A673 (cell line): ENCODE measurements at regions not wholly inside any gene's neighbourhood (a gene's known extent, or its start where the extent isn't known, plus 50 kb on each side); places are given as distances from the start of the nearest gene placed in this dataset.

Experiments used
- BruUV-seq: library from RNA; stranded (reverse); fragments of 400-500 nt; replicated peaks from 2 replicates; lab custom pipeline; 2021; lab: Mats Ljungman, UMichigan
- CTCF ChIA-PET: fragments of 300-600 bp; sonication (Branson Sonifier 250); formaldehyde crosslinking; loops from one replicate; lab custom pipeline; 2022; ENCODE audit warnings: antibody characterized with exemption; lab: Charles Lee
- POLR2A ChIA-PET: fragments of 300-600 bp; sonication (Branson Sonifier 250); formaldehyde crosslinking; loops from one replicate; lab custom pipeline; 2022; ENCODE audit warnings: antibody characterized with exemption; ENCODE audit not compliant: low non-redundant PET; lab: Charles Lee
- DNase-seq: peaks from one replicate; pipeline ENCODE4 v3.0.0-alpha.2; 2015; ENCODE audit warnings: low spot score
- H3K27ac ChIP-seq: fragments of 200-600 bp; sonication (generic); 2 replicates; pipeline ENCODE4 v1.5.1; 2016; ENCODE audit warnings: mixed run types, low read depth, mild to moderate bottlenecking, mixed read lengths, antibody characterized with exemption, low read length; ENCODE audit not compliant: poor library complexity, severe bottlenecking
- H3K27me3 ChIP-seq: fragments of 200-600 bp; sonication (generic); replicated peaks from 2 replicates; pipeline ENCODE4 v1.6.1; 2017; ENCODE audit warnings: mixed run types, low read depth, mild to moderate bottlenecking, mixed read lengths, antibody characterized with exemption, low read length; ENCODE audit not compliant: insufficient read depth, poor library complexity
- H3K36me3 ChIP-seq: fragments of 200-600 bp; sonication (generic); 2 replicates; pipeline ENCODE4 v1.6.1; 2016; ENCODE audit warnings: mixed run types, mild to moderate bottlenecking, mixed read lengths, antibody characterized with exemption, low read length; ENCODE audit not compliant: insufficient read depth, poor library complexity, severe bottlenecking
- H3K4me1 ChIP-seq: fragments of 200-600 bp; sonication (generic); 2 replicates; pipeline ENCODE4 v1.6.1; 2017; ENCODE audit warnings: mixed run types, mild to moderate bottlenecking, mixed read lengths, antibody characterized with exemption, low read length; ENCODE audit not compliant: insufficient read depth, poor library complexity, severe bottlenecking
- H3K4me3 ChIP-seq: fragments of 200-600 bp; sonication (generic); 2 replicates; pipeline ENCODE4 v1.5.1; 2016; ENCODE audit warnings: low read depth, mixed run types, mild to moderate bottlenecking, mixed read lengths, low read length; ENCODE audit not compliant: poor library complexity, severe bottlenecking
- H3K9me3 ChIP-seq: fragments of 200-600 bp; sonication (generic); 2 replicates; pipeline ENCODE4 v1.6.1; 2016; ENCODE audit warnings: mixed run types, low read depth, mild to moderate bottlenecking, mixed read lengths, antibody characterized with exemption, low read length; ENCODE audit not compliant: poor library complexity, severe bottlenecking
- CTCF ChIP-seq: fragments of 300-800, 200-600 bp; sonication (generic); conservative IDR thresholded peaks from 2 replicates; pipeline ENCODE4 v1.5.1; 2017; ENCODE audit warnings: low read depth, mild to moderate bottlenecking, antibody characterized with exemption, low read length, moderate library complexity, mixed read lengths
- EZH2 ChIP-seq: fragments of 200-600 bp; sonication (generic); IDR thresholded peaks from 2 replicates; pipeline ENCODE4 v1.6.1; 2017; ENCODE audit warnings: borderline replicate concordance, low read depth, mild to moderate bottlenecking, mixed read lengths, antibody characterized with exemption, low read length; ENCODE audit not compliant: poor library complexity, severe bottlenecking
- intact Hi-C: fragments of 100-400 bp; cut with micrococcal nuclease; formaldehyde crosslinking; loops from one replicate; pipeline ENCODE4 v1.10.0; 2022; ENCODE audit not compliant: unreplicated experiment

GRCh38 chr5:155434681-155435080, 421.1 kb downstream of the KIF4B start:
- Histone ChIP-seq H3K9me3 (no peaks in the 10 kb centered on the region), H3K27ac (no peak overlapping the region), H3K4me1 (no peaks in the 10 kb centered on the region), H3K4me3 (no peak overlapping the region), H3K36me3 (no peaks in the 10 kb centered on the region), H3K27me3 (no peaks in the 10 kb centered on the region)
- ChIA-PET CTCF (no interaction called here), POLR2A (no interaction called here)
- no peak for TF ChIP-seq EZH2
- no peak for TF ChIP-seq CTCF
- DNase-seq = no peak
- intact Hi-C loops = no loop called here
- BruUV-seq = no TSS peak

- TF ChIP-seq EZH2 (no peak), CTCF (no peak)
- BruUV-seq = no TSS peak
- Histone ChIP-seq H3K27me3 (no peaks in the 10 kb centered on the region), H3K27ac (no peak overlapping the region), H3K4me1 (no peaks in the 10 kb centered on the region), H3K4me3 (no peak overlapping the region), H3K36me3 (no peaks in the 10 kb centered on the region), H3K9me3 (no peaks in the 10 kb centered on the region)
- ChIA-PET CTCF (no interaction called here), POLR2A (no interaction called here)
- DNase-seq = no peak
- intact Hi-C loops = no loop called here
Measured at GRCh38 chr5:155441849-155442248, 428.3 kb downstream of the KIF4B start.

- BruUV-seq = no TSS peak
- H3K9me3 ChIP-seq = no peaks in the 10 kb centered on the region
- TF ChIP-seq CTCF = no peak
- no peak for TF ChIP-seq EZH2
- H3K4me3 ChIP-seq = no peak overlapping the region
- no peaks in the 10 kb centered on the region for H3K4me1 ChIP-seq
- ChIA-PET POLR2A (no interaction called here), CTCF (no interaction called here)
- no peak overlapping the region for H3K27ac ChIP-seq
- H3K27me3 ChIP-seq = no peaks in the 10 kb centered on the region
- intact Hi-C loops = no loop called here
- H3K36me3 ChIP-seq = no peaks in the 10 kb centered on the region
- no peak for DNase-seq
Measured at GRCh38 chr5:155451106-155451505, 437.6 kb downstream of the KIF4B start.
